Astrocyte (in vitro differentiated cells and primary cell): ENCODE measurements at regions not wholly inside any gene's neighbourhood (a gene's known extent, or its start where the extent isn't known, plus 50 kb on each side); places are given as distances from the start of the nearest gene placed in this dataset.

Source experiments
- EZH2 ChIP-seq: IDR thresholded peaks from 2 replicates; pipeline ENCODE4 v1.6.1; 2012; ENCODE audit warnings: mild to moderate bottlenecking, low read length, inconsistent platforms; ENCODE audit not compliant: insufficient read depth
- TF ChIP-seq, protein P1 (sequence below): IDR thresholded peaks from 2 replicates; pipeline ENCODE4 v1.5.1; 2011; ENCODE audit warnings: low read depth, mild to moderate bottlenecking, inconsistent platforms, low read length, moderate library complexity; ENCODE audit not compliant: insufficient read depth

DNA sequence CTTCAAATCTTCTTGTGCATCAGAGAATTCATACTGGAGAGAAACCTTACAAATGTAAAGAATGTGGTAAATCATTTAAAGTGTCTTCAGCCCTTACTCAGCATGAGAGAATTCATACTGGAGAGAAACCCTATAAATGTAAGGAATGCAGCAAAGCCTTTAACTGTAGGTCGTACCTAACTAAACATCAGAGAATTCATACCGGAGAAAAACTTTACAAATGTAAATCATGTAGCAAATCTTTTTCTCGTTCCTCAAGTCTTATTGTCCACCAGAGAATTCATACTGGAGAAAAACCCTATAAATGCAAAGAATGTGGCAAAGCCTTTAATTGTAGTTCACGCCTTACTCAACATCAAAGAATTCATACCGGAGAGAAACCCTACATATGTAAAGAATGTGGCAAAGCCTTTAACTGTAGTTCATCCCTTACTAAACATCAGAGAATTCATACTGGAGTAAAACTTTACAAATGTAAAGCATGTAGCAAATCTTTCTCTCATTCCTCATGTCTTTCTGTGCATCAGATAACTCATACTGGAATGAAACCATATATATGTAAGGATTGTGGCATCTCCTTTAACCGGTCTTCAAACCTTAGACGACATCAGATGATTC lies 118.5 kb upstream of the ZNF267 start:
- TF ChIP-seq, protein P1, sequence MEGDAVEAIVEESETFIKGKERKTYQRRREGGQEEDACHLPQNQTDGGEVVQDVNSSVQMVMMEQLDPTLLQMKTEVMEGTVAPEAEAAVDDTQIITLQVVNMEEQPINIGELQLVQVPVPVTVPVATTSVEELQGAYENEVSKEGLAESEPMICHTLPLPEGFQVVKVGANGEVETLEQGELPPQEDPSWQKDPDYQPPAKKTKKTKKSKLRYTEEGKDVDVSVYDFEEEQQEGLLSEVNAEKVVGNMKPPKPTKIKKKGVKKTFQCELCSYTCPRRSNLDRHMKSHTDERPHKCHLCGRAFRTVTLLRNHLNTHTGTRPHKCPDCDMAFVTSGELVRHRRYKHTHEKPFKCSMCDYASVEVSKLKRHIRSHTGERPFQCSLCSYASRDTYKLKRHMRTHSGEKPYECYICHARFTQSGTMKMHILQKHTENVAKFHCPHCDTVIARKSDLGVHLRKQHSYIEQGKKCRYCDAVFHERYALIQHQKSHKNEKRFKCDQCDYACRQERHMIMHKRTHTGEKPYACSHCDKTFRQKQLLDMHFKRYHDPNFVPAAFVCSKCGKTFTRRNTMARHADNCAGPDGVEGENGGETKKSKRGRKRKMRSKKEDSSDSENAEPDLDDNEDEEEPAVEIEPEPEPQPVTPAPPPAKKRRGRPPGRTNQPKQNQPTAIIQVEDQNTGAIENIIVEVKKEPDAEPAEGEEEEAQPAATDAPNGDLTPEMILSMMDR = no peak
- TF ChIP-seq EZH2 = no peak
